ENCODE measurements at regions not wholly inside any gene's neighbourhood (a gene's known extent, or its start where the extent isn't known, plus 50 kb on each side); places are given as distances from the start of the nearest gene placed in this dataset.

DNA sequence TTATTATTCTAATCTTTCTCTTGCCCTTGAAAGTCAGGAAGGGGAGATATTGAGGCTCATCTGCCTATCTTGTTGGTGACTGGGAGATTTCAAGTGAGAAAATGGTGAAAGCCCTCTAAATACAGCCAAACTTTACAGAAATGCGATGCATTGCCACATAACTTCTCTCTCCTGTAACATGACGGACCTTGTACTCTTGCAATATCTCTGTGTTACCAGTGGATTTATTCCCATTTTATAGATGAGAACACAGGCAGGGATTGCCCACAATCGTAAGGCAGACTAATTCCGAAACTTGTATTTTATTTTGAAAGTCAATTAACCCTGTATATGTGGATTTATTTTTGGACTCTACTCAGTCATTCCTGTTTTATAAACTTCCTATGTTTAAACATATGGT lies 57.3 kb upstream of the MPP7 start:
- no peak overlapping the region for H3K4me3 Mint-ChIP-seq
- ChIA-PET CTCF (no interaction called here), POLR2A (no interaction called here)
- no peaks in the 10 kb centered on the region for H3K27me3 Mint-ChIP-seq
- intact Hi-C loops (cut with DNase I, micrococcal nuclease) = loop anchor here in 1 of 2 experiments (10.0 kb wide), 1 partner anchor 1115 kb away; the partner anchor contains the start of gene ACBD5
- Histone ChIP-seq H3K27ac (ENCODE audit: low read depth in 1 of 2, low read length in 2 of 2) (no peak overlapping the region), H3K4me3 (ENCODE audit: low read length) (no peak overlapping the region), H3K9me3 (ENCODE audit: control insufficient read depth in 1 of 2, insufficient read depth in 1 of 2, low read length in 2 of 2) (no peaks in the 10 kb centered on the region), H3K27me3 (ENCODE audit: control insufficient read depth in 1 of 2, insufficient read depth in 2 of 2, low read length in 2 of 2) (no peaks in the 10 kb centered on the region), H3K36me3 (ENCODE audit: insufficient read depth, low read length) (no peaks in the 10 kb centered on the region), H3K4me1 (ENCODE audit: insufficient read depth, low read length) (peaks cover 7% of the 10 kb centered on the region)
- TF ChIP-seq, protein P1, sequence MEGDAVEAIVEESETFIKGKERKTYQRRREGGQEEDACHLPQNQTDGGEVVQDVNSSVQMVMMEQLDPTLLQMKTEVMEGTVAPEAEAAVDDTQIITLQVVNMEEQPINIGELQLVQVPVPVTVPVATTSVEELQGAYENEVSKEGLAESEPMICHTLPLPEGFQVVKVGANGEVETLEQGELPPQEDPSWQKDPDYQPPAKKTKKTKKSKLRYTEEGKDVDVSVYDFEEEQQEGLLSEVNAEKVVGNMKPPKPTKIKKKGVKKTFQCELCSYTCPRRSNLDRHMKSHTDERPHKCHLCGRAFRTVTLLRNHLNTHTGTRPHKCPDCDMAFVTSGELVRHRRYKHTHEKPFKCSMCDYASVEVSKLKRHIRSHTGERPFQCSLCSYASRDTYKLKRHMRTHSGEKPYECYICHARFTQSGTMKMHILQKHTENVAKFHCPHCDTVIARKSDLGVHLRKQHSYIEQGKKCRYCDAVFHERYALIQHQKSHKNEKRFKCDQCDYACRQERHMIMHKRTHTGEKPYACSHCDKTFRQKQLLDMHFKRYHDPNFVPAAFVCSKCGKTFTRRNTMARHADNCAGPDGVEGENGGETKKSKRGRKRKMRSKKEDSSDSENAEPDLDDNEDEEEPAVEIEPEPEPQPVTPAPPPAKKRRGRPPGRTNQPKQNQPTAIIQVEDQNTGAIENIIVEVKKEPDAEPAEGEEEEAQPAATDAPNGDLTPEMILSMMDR (IDR thresholded peaks at IDR 0.05) = no peak
- no peak overlapping the region for H3K27ac Mint-ChIP-seq
- no peak for DNase-seq
- no peaks in the 10 kb centered on the region for H3K9me3 Mint-ChIP-seq
- no peak for ATAC-seq (ENCODE audit: poor library complexity)
- H3K36me3 Mint-ChIP-seq (ENCODE audit: low read depth) = no peaks in the 10 kb centered on the region
- H3K4me1 Mint-ChIP-seq (ENCODE audit: low read depth) = peaks cover 6% of the 10 kb centered on the region

DNA sequence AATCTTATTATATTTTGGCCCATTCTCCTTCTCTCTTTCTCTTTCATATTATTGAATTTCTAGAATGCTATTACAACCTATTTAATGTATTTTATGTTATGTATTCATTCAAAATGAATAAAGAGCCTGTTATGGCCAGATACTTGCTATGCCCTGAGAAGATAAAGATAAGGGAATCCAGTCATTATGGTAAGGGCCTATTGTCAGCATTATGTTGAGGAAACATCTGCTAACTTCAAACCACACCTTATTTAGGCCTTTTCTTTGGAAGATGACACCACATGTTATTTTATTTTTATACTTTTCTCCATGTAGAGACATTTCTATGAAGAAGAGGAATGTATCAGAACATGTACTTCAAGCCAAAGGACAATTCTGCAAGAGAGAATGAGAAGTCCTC lies 60.5 kb upstream of the MPP7 start:
- no peak overlapping the region for H3K27ac ChIP-seq (ENCODE audit: low read depth in 1 of 2, low read length in 2 of 2)
- peak overlapping the region; percentile 65 for H3K27ac Mint-ChIP-seq
- no peaks in the 10 kb centered on the region for H3K27me3 ChIP-seq (ENCODE audit: control insufficient read depth in 1 of 2, insufficient read depth in 2 of 2, low read length in 2 of 2)
- H3K27me3 Mint-ChIP-seq = no peaks in the 10 kb centered on the region
- ChIA-PET CTCF (no interaction called here), POLR2A (interaction anchor here (7.3 kb wide), 1 partner anchor 29 kb away, joined by 258 read pairs; no protein-coding TSS in a partner anchor)
- intact Hi-C loops (cut with DNase I, micrococcal nuclease) = loop anchor here in 1 of 2 experiments (10.0 kb wide), 1 partner anchor 1119 kb away; the partner anchor contains the start of gene ACBD5
- DNase-seq = no peak
- no peaks in the 10 kb centered on the region for H3K9me3 ChIP-seq (ENCODE audit: control insufficient read depth in 1 of 2, insufficient read depth in 1 of 2, low read length in 2 of 2)
- no peak overlapping the region for H3K4me3 ChIP-seq (ENCODE audit: low read length)
- peaks cover 38% of the 10 kb centered on the region for H3K4me1 ChIP-seq (ENCODE audit: insufficient read depth, low read length)
- no peaks in the 10 kb centered on the region for H3K36me3 ChIP-seq (ENCODE audit: insufficient read depth, low read length)
- ATAC-seq (ENCODE audit: poor library complexity) = no peak
- H3K4me3 Mint-ChIP-seq = no peak overlapping the region
- peaks cover 36% of the 10 kb centered on the region for H3K4me1 Mint-ChIP-seq (ENCODE audit: low read depth)
- no peaks in the 10 kb centered on the region for H3K36me3 Mint-ChIP-seq (ENCODE audit: low read depth)
- no peaks in the 10 kb centered on the region for H3K9me3 Mint-ChIP-seq
- TF ChIP-seq, protein P1 (IDR thresholded peaks at IDR 0.05) = no peak

DNA sequence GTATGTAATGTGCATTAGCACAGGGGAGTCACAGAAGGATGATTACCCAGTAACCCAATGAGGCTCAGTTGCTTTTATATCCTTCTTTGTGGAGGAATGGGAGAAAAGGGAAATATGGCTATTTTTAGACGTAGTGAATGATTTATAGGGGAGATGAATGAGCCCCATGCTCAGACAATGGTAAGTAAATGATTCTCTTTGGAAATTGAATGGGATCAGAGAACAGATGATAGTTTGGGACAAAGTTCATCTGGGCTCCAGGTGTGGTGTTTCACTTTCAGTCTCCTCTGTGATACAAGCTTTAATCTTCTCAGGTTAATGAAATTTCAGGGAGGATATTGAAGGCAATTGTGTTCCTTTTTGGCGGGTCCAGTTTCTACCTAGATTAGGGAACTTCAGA lies 63.0 kb upstream of the MPP7 start:
- Mint-ChIP-seq H3K27ac (peak overlapping the region; percentile 91), H3K36me3 (ENCODE audit: low read depth) (no peaks in the 10 kb centered on the region), H3K9me3 (no peaks in the 10 kb centered on the region), H3K4me1 (ENCODE audit: low read depth) (peaks cover 57% of the 10 kb centered on the region), H3K27me3 (no peaks in the 10 kb centered on the region), H3K4me3 (peak overlapping the region; percentile 79)
- intact Hi-C loops (cut with DNase I, micrococcal nuclease) = loop anchor here in 1 of 2 experiments (2.0 to 10.0 kb wide), 2 partner anchors 23 to 1121 kb away; partner anchors contain the start of gene ACBD5
- TF ChIP-seq, protein P1 (IDR thresholded peaks at IDR 0.05) = no peak
- H3K27ac ChIP-seq (ENCODE audit: low read depth in 1 of 2, low read length in 2 of 2) = peak overlapping the region; percentile 8 to 79
- ChIA-PET POLR2A (interaction anchor here (0.6 to 7.3 kb wide), 5 partner anchors 14 to 63 kb away, joined by 3 to 258 read pairs (median 3); partner anchors contain the start of gene MPP7), CTCF (interaction anchor here (1.2 to 2.9 kb wide), 2 partner anchors 31 to 63 kb away, joined by 4 to 15 read pairs; partner anchors contain the start of gene MPP7)
- DNase-seq (peak in 1 of 14 experiments; percentile 36), ATAC-seq (ENCODE audit: poor library complexity) (no peak)
- no peaks in the 10 kb centered on the region for H3K27me3 ChIP-seq (ENCODE audit: control insufficient read depth in 1 of 2, insufficient read depth in 2 of 2, low read length in 2 of 2)
- H3K36me3 ChIP-seq (ENCODE audit: insufficient read depth, low read length) = no peaks in the 10 kb centered on the region
- H3K4me3 ChIP-seq (ENCODE audit: low read length) = no peak overlapping the region
- H3K4me1 ChIP-seq (ENCODE audit: insufficient read depth, low read length) = peaks cover 59% of the 10 kb centered on the region
- H3K9me3 ChIP-seq (ENCODE audit: control insufficient read depth in 1 of 2, insufficient read depth in 1 of 2, low read length in 2 of 2) = no peaks in the 10 kb centered on the region

All from CD4-positive, alpha-beta T cell (primary cell).